Tibial artery (tissue), 4 donors: ENCODE measurements at regions not wholly inside any gene's neighbourhood (a gene's known extent, or its start where the extent isn't known, plus 50 kb on each side); places are given as distances from the start of the nearest gene placed in this dataset.

Source experiments
- DNase-seq, 2 donors: peaks; one replicate each; pipeline ENCODE4 v3.0.0-alpha.2; 2019
- H3K27ac ChIP-seq, 2 donors: fragments of 200-600 bp; sonication (generic) in 1 of 2; 1 replicate in 1 of 2; 2 replicates in 1 of 2; pipeline ENCODE4 v1.5.1; 2018 to 2019; ENCODE audit warnings: mild to moderate bottlenecking in 1 of 2
- H3K27me3 ChIP-seq, 2 donors: fragments of 200-600 bp; sonication (generic) in 1 of 2; one replicate each; pipeline versions ENCODE4 v1.5.1 to v1.6.0; 2016 to 2019
- H3K36me3 ChIP-seq, 3 donors: fragments of 200-600 bp; sonication (generic) in 2 of 3; one replicate each; pipeline ENCODE4 v1.5.1; 2016 to 2019; ENCODE audit warnings: mild to moderate bottlenecking in 2 of 3
- H3K4me1 ChIP-seq, 4 donors: fragments of 200-600 bp; sonication (generic) in 2 of 4; 1 replicate in 3 of 4; 2 replicates in 1 of 4; pipeline ENCODE4 v1.5.1; 2016 to 2019
- H3K4me3 ChIP-seq, 2 donors: fragments of 200-600 bp; sonication (generic) in 1 of 2; 1 replicate in 1 of 2; 2 replicates in 1 of 2; pipeline ENCODE4 v1.5.1; 2018 to 2019; ENCODE audit warnings: mild to moderate bottlenecking in 2 of 2
- H3K9me3 ChIP-seq, 3 donors: fragments of 200-600 bp; sonication (generic) in 1 of 3; one replicate each; pipeline ENCODE4 v1.5.1; 2016 to 2019
- CTCF ChIP-seq, 2 experiments: fragments of 200-600 bp in 1 of 2; fragments of 450-650 bp in 1 of 2; IDR thresholded peaks; one replicate each; pipeline ENCODE4 v1.5.1; 2017 to 2019; ENCODE audit warnings: antibody characterized with exemption in 2 of 2, mild to moderate bottlenecking in 1 of 2, moderate library complexity in 1 of 2
- intact Hi-C: fragments of 100-400 bp; cut with DNase I; formaldehyde crosslinking; loops from one replicate; pipeline ENCODE4 v1.15.0; 2023; ENCODE audit warnings: low total_unique reads

- no peak for DNase-seq
- no peak overlapping the region for H3K4me3 ChIP-seq
- H3K27me3 ChIP-seq = no peaks in the 10 kb centered on the region
- no peak overlapping the region for H3K27ac ChIP-seq
- no peaks in the 10 kb centered on the region for H3K9me3 ChIP-seq
- no peaks in the 10 kb centered on the region for H3K36me3 ChIP-seq
- TF ChIP-seq CTCF (IDR thresholded peaks at IDR 0.05) = no peak
- peaks cover 0 to 10% (median 2%) of the 10 kb centered on the region in 4 donors for H3K4me1 ChIP-seq
- intact Hi-C loops = no loop called here
Measured at GRCh38 chr2:215677481-215677880, 241.6 kb upstream of the FN1 start.

- DNase-seq = no peak
- intact Hi-C loops = no loop called here
- H3K27ac ChIP-seq = no peak overlapping the region
- TF ChIP-seq CTCF (IDR thresholded peaks at IDR 0.05) = no peak
- no peak overlapping the region for H3K4me3 ChIP-seq
- H3K4me1 ChIP-seq = peaks cover 0 to 7% (median 1%) of the 10 kb centered on the region in 4 donors
- no peaks in the 10 kb centered on the region for H3K27me3 ChIP-seq
- no peaks in the 10 kb centered on the region for H3K36me3 ChIP-seq
- H3K9me3 ChIP-seq = no peaks in the 10 kb centered on the region
Measured at GRCh38 chr2:215672406-215672805, 236.5 kb upstream of the FN1 start.

- peaks cover 0 to 8% (median 0%) of the 10 kb centered on the region in 4 donors for H3K4me1 ChIP-seq
- H3K36me3 ChIP-seq = no peaks in the 10 kb centered on the region
- intact Hi-C loops = no loop called here
- no peak overlapping the region for H3K27ac ChIP-seq
- no peaks in the 10 kb centered on the region for H3K27me3 ChIP-seq
- no peak overlapping the region for H3K4me3 ChIP-seq
- TF ChIP-seq CTCF (IDR thresholded peaks at IDR 0.05) = no peak
- DNase-seq = no peak
- no peaks in the 10 kb centered on the region for H3K9me3 ChIP-seq
Measured at GRCh38 chr2:215671691-215672090, 235.8 kb upstream of the FN1 start.

GRCh38 chr2:215671244-215671643 is 235.4 kb upstream of the FN1 start:
- Histone ChIP-seq H3K36me3 (no peaks in the 10 kb centered on the region), H3K4me1 (peaks cover 0 to 8% (median 0%) of the 10 kb centered on the region in 4 donors), H3K4me3 (no peak overlapping the region), H3K27ac (no peak overlapping the region), H3K9me3 (no peaks in the 10 kb centered on the region), H3K27me3 (no peaks in the 10 kb centered on the region)
- intact Hi-C loops = no loop called here
- TF ChIP-seq CTCF (IDR thresholded peaks at IDR 0.05) = no peak
- DNase-seq = no peak

GRCh38 chr2:215670396-215670795 is 234.5 kb upstream of the FN1 start:
- intact Hi-C loops = no loop called here
- no peaks in the 10 kb centered on the region for H3K36me3 ChIP-seq
- H3K27me3 ChIP-seq = no peaks in the 10 kb centered on the region
- TF ChIP-seq CTCF (IDR thresholded peaks at IDR 0.05) = no peak
- no peaks in the 10 kb centered on the region for H3K9me3 ChIP-seq
- H3K4me3 ChIP-seq = no peak overlapping the region
- DNase-seq = no peak
- H3K27ac ChIP-seq = no peak overlapping the region
- H3K4me1 ChIP-seq = peaks cover 0 to 8% (median 0%) of the 10 kb centered on the region in 4 donors

GRCh38 chr2:215668378-215668775 is 232.5 kb upstream of the FN1 start:
- Histone ChIP-seq H3K4me1 (peaks cover 0 to 22% (median 0%) of the 10 kb centered on the region in 4 donors), H3K4me3 (no peak overlapping the region), H3K27ac (no peak overlapping the region), H3K9me3 (no peaks in the 10 kb centered on the region), H3K27me3 (no peaks in the 10 kb centered on the region), H3K36me3 (no peaks in the 10 kb centered on the region)
- intact Hi-C loops = no loop called here
- no peak for DNase-seq
- TF ChIP-seq CTCF (IDR thresholded peaks at IDR 0.05) = no peak
